ENCODE measurements at regions not wholly inside any gene's neighbourhood (a gene's known extent, or its start where the extent isn't known, plus 50 kb on each side); places are given as distances from the start of the nearest gene placed in this dataset.

GRCh38 chr9:111193095-111193494 lies 136.9 kb downstream of the OR2K2 start:
- DNase-seq, result no peak

- no peak for DNase-seq
These were observed 137.4 kb downstream of the OR2K2 start for GRCh38 chr9:111192650-111193049.

- no peak for DNase-seq
These were observed 139.7 kb downstream of the OR2K2 start for GRCh38 chr9:111190347-111190746.

GRCh38 chr9:111187376-111187775 lies 142.6 kb downstream of the OR2K2 start:
- DNase-seq, result peak; percentile 32

GRCh38 chr9:111186021-111186530 lies 143.9 kb downstream of the OR2K2 start:
- DNase-seq, result no peak

GRCh38 chr9:111180811-111181210 lies 142.5 kb upstream of the LPAR1 start:
- DNase-seq, result no peak

GRCh38 chr9:111179577-111179976 lies 141.3 kb upstream of the LPAR1 start:
- peak; percentile 53 for DNase-seq

- DNase-seq, result peak; percentile 94
These were observed 140.2 kb upstream of the LPAR1 start for GRCh38 chr9:111178331-111179055.

GRCh38 chr9:111176511-111176910 lies 138.2 kb upstream of the LPAR1 start:
- DNase-seq, result no peak

GRCh38 chr9:111175350-111175749 lies 137.1 kb upstream of the LPAR1 start:
- DNase-seq, result no peak

GRCh38 chr9:111167341-111167740 lies 129.1 kb upstream of the LPAR1 start:
- no peak for DNase-seq

- no peak for DNase-seq
These were observed 125.6 kb upstream of the LPAR1 start for GRCh38 chr9:111163716-111164389.

- no peak for DNase-seq
These were observed 123.8 kb upstream of the LPAR1 start for GRCh38 chr9:111162026-111162425.

- peak; percentile 76 for DNase-seq
These were observed 122.7 kb upstream of the LPAR1 start for GRCh38 chr9:111161015-111161415.

GRCh38 chr9:111158999-111159398 lies 120.7 kb upstream of the LPAR1 start:
- DNase-seq, result no peak

- DNase-seq, result peak; percentile 20
These were observed 120.1 kb upstream of the LPAR1 start for GRCh38 chr9:111158363-111158762.

GRCh38 chr9:111154081-111154562 lies 115.9 kb upstream of the LPAR1 start:
- DNase-seq, result peak; percentile 1

- DNase-seq, result no peak
These were observed 114.5 kb upstream of the LPAR1 start for GRCh38 chr9:111152614-111153406.

GRCh38 chr9:111151537-111151936 lies 113.3 kb upstream of the LPAR1 start:
- DNase-seq, result no peak

GRCh38 chr9:111150181-111150580 lies 111.9 kb upstream of the LPAR1 start:
- no peak for DNase-seq

- no peak for DNase-seq
These were observed 110.9 kb upstream of the LPAR1 start for GRCh38 chr9:111149018-111149759.

Data from fibroblast of skin of back (primary cell).